ENCODE measurements at regions not wholly inside any gene's neighbourhood (a gene's known extent, or its start where the extent isn't known, plus 50 kb on each side); places are given as distances from the start of the nearest gene placed in this dataset.
"Not testable (repeated sequence)": the region's sequence is repeated elsewhere in the genome, so short reads cannot be mapped to it uniquely, and the experiment has no call there.

DNA sequence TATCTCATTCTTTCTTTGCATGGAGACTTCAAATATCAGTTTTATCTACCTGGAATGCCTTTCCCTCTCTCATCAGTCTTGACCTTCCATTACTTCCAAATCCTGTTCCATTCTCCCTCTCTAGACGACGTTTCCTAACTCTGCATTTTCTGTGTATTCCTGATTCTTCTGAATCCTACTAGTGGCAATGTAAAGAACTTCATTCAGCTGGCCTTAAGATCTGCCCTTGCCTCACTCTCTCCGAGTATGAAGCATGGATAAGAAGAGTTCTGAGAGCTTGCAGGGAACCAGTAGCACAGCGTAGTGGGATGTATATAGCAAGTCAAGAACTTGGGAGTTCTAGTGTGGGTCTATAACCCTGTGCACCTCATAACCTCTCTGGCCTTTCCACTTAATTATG lies 68.5 kb upstream of the HOXC13 start:
- H3K36me3 Mint-ChIP-seq (ENCODE audit: low read depth), result no peaks in the 10 kb centered on the region
- peaks cover 19% of the 10 kb centered on the region for H3K27me3 Mint-ChIP-seq (ENCODE audit: insufficient read depth)
- no peak overlapping the region for H3K27ac Mint-ChIP-seq
- DNase-seq, result no peak
- peaks cover 15% of the 10 kb centered on the region for H3K4me1 Mint-ChIP-seq (ENCODE audit: low read depth)
- no peaks in the 10 kb centered on the region for H3K9me3 Mint-ChIP-seq
- H3K4me3 Mint-ChIP-seq, result no peak overlapping the region
- TF ChIP-seq, protein P1, sequence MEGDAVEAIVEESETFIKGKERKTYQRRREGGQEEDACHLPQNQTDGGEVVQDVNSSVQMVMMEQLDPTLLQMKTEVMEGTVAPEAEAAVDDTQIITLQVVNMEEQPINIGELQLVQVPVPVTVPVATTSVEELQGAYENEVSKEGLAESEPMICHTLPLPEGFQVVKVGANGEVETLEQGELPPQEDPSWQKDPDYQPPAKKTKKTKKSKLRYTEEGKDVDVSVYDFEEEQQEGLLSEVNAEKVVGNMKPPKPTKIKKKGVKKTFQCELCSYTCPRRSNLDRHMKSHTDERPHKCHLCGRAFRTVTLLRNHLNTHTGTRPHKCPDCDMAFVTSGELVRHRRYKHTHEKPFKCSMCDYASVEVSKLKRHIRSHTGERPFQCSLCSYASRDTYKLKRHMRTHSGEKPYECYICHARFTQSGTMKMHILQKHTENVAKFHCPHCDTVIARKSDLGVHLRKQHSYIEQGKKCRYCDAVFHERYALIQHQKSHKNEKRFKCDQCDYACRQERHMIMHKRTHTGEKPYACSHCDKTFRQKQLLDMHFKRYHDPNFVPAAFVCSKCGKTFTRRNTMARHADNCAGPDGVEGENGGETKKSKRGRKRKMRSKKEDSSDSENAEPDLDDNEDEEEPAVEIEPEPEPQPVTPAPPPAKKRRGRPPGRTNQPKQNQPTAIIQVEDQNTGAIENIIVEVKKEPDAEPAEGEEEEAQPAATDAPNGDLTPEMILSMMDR (IDR thresholded peaks at IDR 0.05), result no peak

DNA sequence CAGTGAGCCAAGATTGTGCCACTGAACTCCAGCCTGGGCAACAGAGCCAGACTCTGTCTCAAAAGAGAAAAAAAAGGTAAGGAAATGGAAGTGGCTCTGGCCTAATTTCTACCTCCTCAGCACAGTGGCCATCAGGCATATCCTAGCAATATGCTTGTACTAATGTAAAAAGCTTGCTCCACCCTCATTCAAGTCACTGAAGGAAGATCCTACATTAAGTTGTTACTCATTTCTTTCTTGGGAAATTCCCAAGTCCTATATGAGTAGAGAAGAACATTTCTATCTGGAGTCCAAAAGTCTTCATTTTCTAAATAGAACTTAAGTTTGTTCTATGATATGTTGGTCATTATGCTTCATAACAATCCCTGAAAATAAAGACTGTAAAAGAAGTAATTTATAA lies 67.3 kb upstream of the HOXC13 start:
- Mint-ChIP-seq H3K36me3 (ENCODE audit: low read depth) (no peaks in the 10 kb centered on the region), H3K4me3 (no peak overlapping the region), H3K9me3 (no peaks in the 10 kb centered on the region), H3K27me3 (ENCODE audit: insufficient read depth) (peaks cover 19% of the 10 kb centered on the region), H3K27ac (no peak overlapping the region), H3K4me1 (ENCODE audit: low read depth) (peaks cover 15% of the 10 kb centered on the region)
- TF ChIP-seq, protein P1 (IDR thresholded peaks at IDR 0.05), result no peak
- DNase-seq, result no peak

DNA sequence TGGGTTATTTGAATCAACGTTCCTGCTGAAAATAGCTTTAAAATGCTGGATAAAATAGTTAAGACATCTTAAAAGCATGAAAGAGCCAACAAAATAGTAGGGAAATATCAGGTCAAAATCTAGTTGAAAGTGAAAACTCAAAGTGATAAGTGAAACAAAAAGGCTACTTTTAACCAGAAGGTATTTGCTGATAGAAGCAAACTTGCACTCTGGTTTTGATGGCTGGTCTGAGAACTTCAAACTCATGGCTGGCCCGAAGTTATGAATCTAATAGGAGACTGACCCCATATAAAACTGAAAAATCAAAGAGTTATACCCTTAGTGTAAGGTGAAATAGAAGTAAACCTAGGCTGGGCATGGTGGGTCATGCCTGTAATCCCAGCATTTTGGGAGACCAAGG lies 66.3 kb upstream of the HOXC13 start:
- no peak overlapping the region for H3K4me3 Mint-ChIP-seq
- H3K27me3 Mint-ChIP-seq (ENCODE audit: insufficient read depth), result peaks cover 19% of the 10 kb centered on the region
- peaks cover 13% of the 10 kb centered on the region for H3K4me1 Mint-ChIP-seq (ENCODE audit: low read depth)
- TF ChIP-seq, protein P1 (IDR thresholded peaks at IDR 0.05), result no peak
- no peaks in the 10 kb centered on the region for H3K9me3 Mint-ChIP-seq
- H3K27ac Mint-ChIP-seq, result no peak overlapping the region
- DNase-seq, result no peak
- no peaks in the 10 kb centered on the region for H3K36me3 Mint-ChIP-seq (ENCODE audit: low read depth)

DNA sequence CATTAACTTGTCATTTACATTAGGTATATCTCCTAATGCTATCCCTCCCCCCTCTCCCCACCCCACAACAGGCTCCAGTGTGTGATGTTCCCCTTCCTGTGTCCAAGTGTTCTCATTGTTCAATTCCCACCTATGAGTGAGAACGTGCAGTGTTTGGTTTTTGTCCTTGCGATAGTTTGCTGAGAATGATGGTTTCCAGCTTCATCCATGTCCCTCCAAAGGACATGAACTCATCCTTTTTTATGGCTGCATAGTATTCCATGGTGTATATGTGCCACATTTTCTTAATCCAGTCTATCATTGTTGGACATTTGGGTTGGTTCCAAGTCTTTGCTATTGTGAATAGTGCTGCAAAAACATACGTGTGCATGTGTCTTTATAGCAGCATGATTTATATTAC lies 60.7 kb upstream of the HOXC13 start:
- not testable (repeated sequence) for H3K9me3 Mint-ChIP-seq; H3K4me1 Mint-ChIP-seq (ENCODE audit: low read depth); H3K27ac Mint-ChIP-seq; H3K4me3 Mint-ChIP-seq; H3K36me3 Mint-ChIP-seq (ENCODE audit: low read depth); DNase-seq
- H3K27me3 Mint-ChIP-seq (ENCODE audit: insufficient read depth), result peaks cover 11% of the 10 kb centered on the region

DNA sequence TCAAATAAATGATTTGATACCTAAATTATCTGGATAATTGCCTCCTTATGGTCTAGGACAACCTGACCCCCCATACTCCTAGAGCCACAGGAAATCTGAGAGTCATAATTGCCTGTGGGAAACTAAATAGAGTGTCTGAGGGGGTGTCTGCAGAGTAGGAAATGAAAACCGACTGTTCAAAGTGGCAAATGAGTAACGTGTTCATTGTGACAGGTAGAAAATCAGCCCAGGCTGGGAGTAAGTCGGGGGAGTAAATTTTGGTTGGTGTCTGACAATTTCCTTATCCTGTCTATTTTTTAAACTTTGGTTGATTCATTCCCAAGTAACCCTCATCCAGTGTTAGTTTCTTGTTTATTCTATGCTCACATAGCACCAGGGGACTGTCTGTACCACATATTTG lies 51.6 kb upstream of the HOXC13 start:
- Mint-ChIP-seq H3K9me3 (no peaks in the 10 kb centered on the region), H3K27ac (no peak overlapping the region), H3K4me3 (no peak overlapping the region), H3K36me3 (ENCODE audit: low read depth) (no peaks in the 10 kb centered on the region), H3K27me3 (ENCODE audit: insufficient read depth) (peaks cover 29% of the 10 kb centered on the region), H3K4me1 (ENCODE audit: low read depth) (no peaks in the 10 kb centered on the region)
- TF ChIP-seq, protein P1 (IDR thresholded peaks at IDR 0.05), result no peak
- DNase-seq, result no peak

DNA sequence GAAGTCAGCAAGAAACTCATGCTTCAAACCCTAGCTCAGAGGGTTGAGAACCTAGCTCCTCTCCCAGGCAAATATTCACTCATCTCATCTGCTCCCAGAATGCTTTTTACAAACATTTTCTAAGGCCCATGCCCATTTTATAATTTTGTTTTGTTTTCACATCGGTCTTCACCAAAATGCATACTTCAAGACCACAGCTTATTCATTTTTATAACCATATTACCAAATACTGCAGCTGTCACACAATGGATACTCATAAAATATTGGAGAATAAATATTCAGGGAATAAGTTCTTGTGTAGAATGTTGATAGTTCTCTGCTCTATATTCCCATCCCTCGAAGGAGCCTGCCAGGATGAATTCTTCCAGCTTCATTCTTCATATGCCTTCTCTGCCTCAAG lies 50.8 kb upstream of the HOXC13 start:
- peaks cover 27% of the 10 kb centered on the region for H3K27me3 Mint-ChIP-seq (ENCODE audit: insufficient read depth)

More for the DNA sequence above, 50.8 kb upstream of the HOXC13 start:
- Mint-ChIP-seq H3K4me3 (no peak overlapping the region), H3K4me1 (ENCODE audit: low read depth) (no peaks in the 10 kb centered on the region), H3K9me3 (no peaks in the 10 kb centered on the region), H3K36me3 (ENCODE audit: low read depth) (no peaks in the 10 kb centered on the region), H3K27ac (no peak overlapping the region)
- TF ChIP-seq, protein P1 (IDR thresholded peaks at IDR 0.05), result no peak
- no peak for DNase-seq

All from HFFc6 (cell line).